Colon (tissue), 2 donors: ENCODE measurements at regions not wholly inside any gene's neighbourhood (a gene's known extent, or its start where the extent isn't known, plus 50 kb on each side); places are given as distances from the start of the nearest gene placed in this dataset.

Experiments used
- FAIRE-seq: peaks from 2 replicates; lab custom pipeline; 2012; peaks lifted over from hg19 to GRCh38; lab: Jason Lieb, UNC
- donor health status: control.
- donor health status: control.

GRCh38 chr3:28089527-28089897, 151.9 kb upstream of the CMC1 start:
- FAIRE-seq = no peak

GRCh38 chr3:28099296-28099695, 142.1 kb upstream of the CMC1 start:
- FAIRE-seq = no peak

GRCh38 chr3:28101705-28102104, 139.7 kb upstream of the CMC1 start:
- no peak for FAIRE-seq

GRCh38 chr3:28103861-28104260, 137.6 kb upstream of the CMC1 start:
- FAIRE-seq = no peak

GRCh38 chr3:28104896-28105534, 136.4 kb upstream of the CMC1 start:
- no peak for FAIRE-seq

GRCh38 chr3:28109829-28110228, 131.6 kb upstream of the CMC1 start:
- no peak for FAIRE-seq

GRCh38 chr3:28110869-28111268, 130.6 kb upstream of the CMC1 start:
- no peak for FAIRE-seq

GRCh38 chr3:28114893-28115292, 126.5 kb upstream of the CMC1 start:
- FAIRE-seq = no peak

GRCh38 chr3:28115316-28115715, 126.1 kb upstream of the CMC1 start:
- FAIRE-seq = no peak

GRCh38 chr3:28117598-28117997, 123.8 kb upstream of the CMC1 start:
- no peak for FAIRE-seq

GRCh38 chr3:28118087-28118486, 123.3 kb upstream of the CMC1 start:
- no peak for FAIRE-seq

GRCh38 chr3:28122227-28122626, 119.2 kb upstream of the CMC1 start:
- FAIRE-seq = no peak

- FAIRE-seq = no peak
These were observed 116.5 kb upstream of the CMC1 start for GRCh38 chr3:28124882-28125281.

- FAIRE-seq = no peak
These were observed 116.1 kb upstream of the CMC1 start for GRCh38 chr3:28125342-28125741.

GRCh38 chr3:28130836-28131235, 110.6 kb upstream of the CMC1 start:
- no peak for FAIRE-seq

- no peak for FAIRE-seq
These were observed 108.5 kb upstream of the CMC1 start for GRCh38 chr3:28132941-28133340.

GRCh38 chr3:28134198-28134597, 107.2 kb upstream of the CMC1 start:
- FAIRE-seq = no peak

- FAIRE-seq = no peak
These were observed 106.5 kb upstream of the CMC1 start for GRCh38 chr3:28134792-28135375.

GRCh38 chr3:28136607-28137216, 104.7 kb upstream of the CMC1 start:
- FAIRE-seq = no peak

GRCh38 chr3:28138043-28138610, 103.3 kb upstream of the CMC1 start:
- no peak for FAIRE-seq

GRCh38 chr3:28139288-28139687, 102.1 kb upstream of the CMC1 start:
- FAIRE-seq = no peak

GRCh38 chr3:28139967-28140634, 101.3 kb upstream of the CMC1 start:
- no peak for FAIRE-seq

GRCh38 chr3:28140664-28141063, 100.8 kb upstream of the CMC1 start:
- FAIRE-seq = no peak
